HFFc6 (cell line): ENCODE measurements at regions not wholly inside any gene's neighbourhood (a gene's known extent, or its start where the extent isn't known, plus 50 kb on each side); places are given as distances from the start of the nearest gene placed in this dataset.
"Not testable (repeated sequence)": the region's sequence is repeated elsewhere in the genome, so short reads cannot be mapped to it uniquely, and the experiment has no call there.

Source experiments
- DNase-seq: peaks from one replicate; pipeline ENCODE4 v3.0.0-alpha.2; 2018
- H3K27ac Mint-ChIP-seq: 2 replicates; pipeline ENCODE4 v1.8.0; 2020; ENCODE audit warnings: mild to moderate bottlenecking, mixed read lengths
- H3K27me3 Mint-ChIP-seq: 2 replicates; pipeline ENCODE4 v1.8.0; 2021; ENCODE audit warnings: mild to moderate bottlenecking, moderate library complexity, mixed read lengths; ENCODE audit not compliant: insufficient read depth
- H3K36me3 Mint-ChIP-seq: 2 replicates; pipeline ENCODE4 v1.8.0; 2021; ENCODE audit warnings: low read depth, mixed read lengths
- H3K4me1 Mint-ChIP-seq: 2 replicates; pipeline ENCODE4 v1.8.0; 2020; ENCODE audit warnings: low read depth, mixed read lengths
- H3K4me3 Mint-ChIP-seq: 2 replicates; pipeline ENCODE4 v1.8.0; 2020; ENCODE audit warnings: mild to moderate bottlenecking, moderate library complexity, mixed read lengths
- H3K9me3 Mint-ChIP-seq: 2 replicates; pipeline ENCODE4 v1.8.0; 2020; ENCODE audit warnings: mild to moderate bottlenecking, mixed read lengths
- CTCF ChIP-seq: fragments of 200-600 bp; sonication (generic); IDR thresholded peaks from 2 replicates; pipeline ENCODE4 v1.5.0; 2021; ENCODE audit warnings: antibody characterized with exemption, mild to moderate bottlenecking

- TF ChIP-seq CTCF = no peak
- Mint-ChIP-seq H3K4me3 (no peak overlapping the region), H3K9me3 (peaks cover 42% of the 10 kb centered on the region), H3K27ac (no peak overlapping the region), H3K27me3 (peaks cover 3% of the 10 kb centered on the region; the same call in 1 of the 2 replicates), H3K4me1 (no peaks in the 10 kb centered on the region), H3K36me3 (no peaks in the 10 kb centered on the region)
- DNase-seq = no peak
These were observed 238.5 kb downstream of the FGF9 start for GRCh38 chr13:21909331-21909730.

- DNase-seq = no peak
- no peak overlapping the region for H3K27ac Mint-ChIP-seq
- TF ChIP-seq CTCF = no peak
- no peaks in the 10 kb centered on the region for H3K4me1 Mint-ChIP-seq
- no peak overlapping the region for H3K4me3 Mint-ChIP-seq
- peaks cover 48% of the 10 kb centered on the region for H3K9me3 Mint-ChIP-seq
- H3K36me3 Mint-ChIP-seq = no peaks in the 10 kb centered on the region
- peaks cover 5% of the 10 kb centered on the region for H3K27me3 Mint-ChIP-seq
These were observed 239.7 kb downstream of the FGF9 start for GRCh38 chr13:21910546-21910945.

GRCh38 chr13:21911646-21912298 lies 240.9 kb downstream of the FGF9 start:
- H3K9me3 Mint-ChIP-seq = peaks cover 48% of the 10 kb centered on the region
- no peak overlapping the region for H3K27ac Mint-ChIP-seq
- H3K4me3 Mint-ChIP-seq = no peak overlapping the region
- no peak for TF ChIP-seq CTCF
- no peaks in the 10 kb centered on the region for H3K4me1 Mint-ChIP-seq
- H3K27me3 Mint-ChIP-seq = peaks cover 5% of the 10 kb centered on the region
- DNase-seq = no peak
- H3K36me3 Mint-ChIP-seq = no peaks in the 10 kb centered on the region

GRCh38 chr13:21913010-21913409 lies 242.1 kb downstream of the FGF9 start:
- Mint-ChIP-seq H3K36me3 (no peaks in the 10 kb centered on the region), H3K4me1 (no peaks in the 10 kb centered on the region), H3K27ac (no peak overlapping the region), H3K9me3 (peaks cover 50% of the 10 kb centered on the region), H3K4me3 (no peak overlapping the region), H3K27me3 (peaks cover 5% of the 10 kb centered on the region)
- TF ChIP-seq CTCF = no peak
- DNase-seq = no peak

GRCh38 chr13:21917086-21918015 lies 246.5 kb downstream of the FGF9 start:
- Mint-ChIP-seq H3K9me3 (peaks cover 33% of the 10 kb centered on the region), H3K27ac (no peak overlapping the region), H3K4me1 (no peaks in the 10 kb centered on the region), H3K36me3 (no peaks in the 10 kb centered on the region), H3K27me3 (peaks cover 2% of the 10 kb centered on the region), H3K4me3 (no peak overlapping the region)
- no peak for TF ChIP-seq CTCF
- DNase-seq = no peak

GRCh38 chr13:21920802-21921201 lies 249.9 kb downstream of the FGF9 start:
- H3K27me3 Mint-ChIP-seq, H3K4me3 Mint-ChIP-seq, H3K4me1 Mint-ChIP-seq, H3K36me3 Mint-ChIP-seq, H3K27ac Mint-ChIP-seq, DNase-seq: not testable (repeated sequence)
- H3K9me3 Mint-ChIP-seq = peaks cover 50% of the 10 kb centered on the region
